ENCODE measurements at regions not wholly inside any gene's neighbourhood (a gene's known extent, or its start where the extent isn't known, plus 50 kb on each side); places are given as distances from the start of the nearest gene placed in this dataset.

DNA sequence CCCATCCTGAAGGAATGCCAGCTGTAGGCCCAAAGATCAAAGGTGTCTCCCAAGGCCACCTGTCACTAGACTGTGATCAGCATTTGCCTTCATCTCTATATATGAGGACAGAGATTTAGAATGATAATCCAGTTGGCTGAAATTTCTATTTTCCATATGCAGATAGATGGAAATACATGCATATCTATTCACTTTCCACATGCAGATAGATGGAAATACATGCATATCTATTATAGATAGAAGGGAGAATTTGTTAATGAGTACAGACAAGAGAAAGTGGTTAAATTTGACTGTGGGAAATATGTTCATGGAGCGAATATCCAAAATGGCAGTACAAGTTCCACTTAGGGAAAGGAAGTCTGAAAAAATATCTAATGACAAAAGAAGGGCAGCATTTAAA is 762.2 kb downstream of the NLGN4Y start:
- TF ChIP-seq, protein P1, sequence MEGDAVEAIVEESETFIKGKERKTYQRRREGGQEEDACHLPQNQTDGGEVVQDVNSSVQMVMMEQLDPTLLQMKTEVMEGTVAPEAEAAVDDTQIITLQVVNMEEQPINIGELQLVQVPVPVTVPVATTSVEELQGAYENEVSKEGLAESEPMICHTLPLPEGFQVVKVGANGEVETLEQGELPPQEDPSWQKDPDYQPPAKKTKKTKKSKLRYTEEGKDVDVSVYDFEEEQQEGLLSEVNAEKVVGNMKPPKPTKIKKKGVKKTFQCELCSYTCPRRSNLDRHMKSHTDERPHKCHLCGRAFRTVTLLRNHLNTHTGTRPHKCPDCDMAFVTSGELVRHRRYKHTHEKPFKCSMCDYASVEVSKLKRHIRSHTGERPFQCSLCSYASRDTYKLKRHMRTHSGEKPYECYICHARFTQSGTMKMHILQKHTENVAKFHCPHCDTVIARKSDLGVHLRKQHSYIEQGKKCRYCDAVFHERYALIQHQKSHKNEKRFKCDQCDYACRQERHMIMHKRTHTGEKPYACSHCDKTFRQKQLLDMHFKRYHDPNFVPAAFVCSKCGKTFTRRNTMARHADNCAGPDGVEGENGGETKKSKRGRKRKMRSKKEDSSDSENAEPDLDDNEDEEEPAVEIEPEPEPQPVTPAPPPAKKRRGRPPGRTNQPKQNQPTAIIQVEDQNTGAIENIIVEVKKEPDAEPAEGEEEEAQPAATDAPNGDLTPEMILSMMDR (IDR thresholded peaks at IDR 0.05), result no peak
- Histone ChIP-seq H3K4me3 (no peak overlapping the region), H3K36me3 (no peaks in the 10 kb centered on the region), H3K4me1 (ENCODE audit: control insufficient read depth in 1 of 2, low read depth in 2 of 2) (no peaks in the 10 kb centered on the region), H3K27me3 (replicated peaks; ENCODE audit: insufficient read depth) (no peaks in the 10 kb centered on the region), H3K9me3 (no peaks in the 10 kb centered on the region), H3K27ac (no peak overlapping the region)
- ATAC-seq (ENCODE audit: insufficient number of reproducible peaks, low FRiP score, low read depth) (no peak), DNase-seq (ENCODE audit: low spot score) (no peak)

DNA sequence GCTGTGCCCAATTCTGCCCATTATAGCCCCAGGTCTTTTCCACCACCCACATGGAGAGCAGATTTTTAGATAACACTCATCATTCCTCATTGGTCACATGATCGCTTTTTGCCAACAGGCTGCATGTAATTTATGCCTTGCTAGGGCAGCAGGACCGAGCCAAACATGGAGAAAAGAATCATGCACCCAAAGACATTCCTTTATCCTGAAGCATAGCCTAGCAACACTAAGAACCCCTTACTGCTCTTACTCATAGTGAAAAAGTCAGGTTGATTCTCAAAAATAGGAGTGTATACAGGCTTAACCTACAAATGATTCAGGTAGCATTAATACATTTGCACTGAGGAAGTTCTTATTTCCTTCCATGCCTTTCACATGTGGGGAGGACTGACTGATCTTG is 765.5 kb downstream of the NLGN4Y start:
- ATAC-seq (ENCODE audit: insufficient number of reproducible peaks, low FRiP score, low read depth), result no peak
- Histone ChIP-seq H3K4me3 (no peak overlapping the region), H3K4me1 (ENCODE audit: control insufficient read depth in 1 of 2, low read depth in 2 of 2) (no peaks in the 10 kb centered on the region), H3K27me3 (replicated peaks; ENCODE audit: insufficient read depth) (no peaks in the 10 kb centered on the region), H3K9me3 (no peaks in the 10 kb centered on the region), H3K36me3 (no peaks in the 10 kb centered on the region), H3K27ac (no peak overlapping the region)
- no peak for DNase-seq (ENCODE audit: low spot score)
- TF ChIP-seq, protein P1 (IDR thresholded peaks at IDR 0.05), result no peak

DNA sequence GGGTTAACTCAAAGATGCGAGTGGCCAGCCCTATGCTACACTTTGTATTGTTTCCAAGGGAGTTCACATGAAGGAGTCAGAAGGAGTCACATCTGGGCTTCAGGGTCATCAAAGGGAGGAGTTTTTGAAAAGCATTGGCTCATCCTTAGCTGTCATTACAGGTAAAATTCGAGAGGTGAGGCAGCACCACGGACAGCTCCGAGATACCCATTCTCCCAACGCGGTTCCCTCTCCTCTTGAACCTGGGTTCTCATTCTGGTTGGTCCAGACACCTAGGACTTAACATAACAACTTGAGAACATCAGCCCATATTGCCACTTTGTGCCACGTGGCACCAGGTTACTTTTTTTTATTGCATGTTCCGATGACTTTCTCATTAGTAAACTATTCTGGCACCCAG is 768.6 kb downstream of the NLGN4Y start:
- H3K4me1 ChIP-seq (ENCODE audit: control insufficient read depth in 1 of 2, low read depth in 2 of 2), result no peaks in the 10 kb centered on the region
- no peak for ATAC-seq (ENCODE audit: insufficient number of reproducible peaks, low FRiP score, low read depth)
- H3K27me3 ChIP-seq (replicated peaks; ENCODE audit: insufficient read depth), result no peaks in the 10 kb centered on the region

DNA sequence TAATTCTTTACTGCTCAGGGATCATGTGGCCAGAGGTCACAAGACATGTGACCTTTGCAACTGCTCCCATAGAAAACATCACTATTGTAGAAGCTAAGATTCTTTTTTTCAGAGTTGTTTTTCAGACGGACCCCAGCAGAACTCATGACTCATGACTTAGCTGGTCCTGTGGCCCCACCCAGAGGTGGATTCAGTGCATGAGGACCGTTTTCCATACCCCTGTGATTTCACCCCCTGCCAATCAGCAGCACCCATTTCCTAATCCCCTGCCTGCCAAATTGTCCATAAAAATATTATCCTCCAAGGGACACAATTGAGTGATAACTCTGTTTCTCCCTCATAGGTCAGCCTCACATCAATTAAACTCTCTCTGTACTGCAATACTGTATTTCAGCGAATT is 777.5 kb downstream of the NLGN4Y start:
- Histone ChIP-seq H3K27ac (no peak overlapping the region), H3K36me3 (no peaks in the 10 kb centered on the region), H3K27me3 (replicated peaks; ENCODE audit: insufficient read depth) (no peaks in the 10 kb centered on the region), H3K4me3 (no peak overlapping the region), H3K9me3 (no peaks in the 10 kb centered on the region), H3K4me1 (ENCODE audit: control insufficient read depth in 1 of 2, low read depth in 2 of 2) (no peaks in the 10 kb centered on the region)
- ATAC-seq (ENCODE audit: insufficient number of reproducible peaks, low FRiP score, low read depth) (no peak), DNase-seq (ENCODE audit: low spot score) (no peak)
- TF ChIP-seq, protein P1 (IDR thresholded peaks at IDR 0.05), result no peak

More for the DNA sequence above, 768.6 kb downstream of the NLGN4Y start:
- H3K27ac ChIP-seq, result no peak overlapping the region
- TF ChIP-seq, protein P1 (IDR thresholded peaks at IDR 0.05), result no peak
- no peak overlapping the region for H3K4me3 ChIP-seq
- H3K9me3 ChIP-seq, result no peaks in the 10 kb centered on the region
- no peaks in the 10 kb centered on the region for H3K36me3 ChIP-seq
- DNase-seq (ENCODE audit: low spot score), result no peak

DNA sequence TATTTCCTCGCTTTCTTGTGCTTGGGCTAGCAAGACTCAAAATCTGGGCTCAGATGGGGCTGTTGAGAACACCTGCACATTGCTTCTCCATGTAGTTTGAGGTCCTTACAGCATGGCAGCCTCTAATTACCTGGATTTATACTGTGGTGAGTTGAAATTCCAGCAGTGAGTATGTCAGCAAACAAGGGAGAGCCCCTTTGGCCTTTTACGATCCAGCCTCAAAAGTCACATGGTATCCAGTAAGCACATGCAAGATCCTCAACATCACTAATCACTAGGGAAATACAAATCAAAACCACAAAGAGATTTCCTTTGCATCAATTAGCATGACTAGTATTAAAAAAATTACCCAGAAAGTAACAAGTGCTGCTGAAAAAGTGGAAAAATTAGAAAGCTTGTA is 787.8 kb downstream of the NLGN4Y start:
- no peaks in the 10 kb centered on the region for H3K4me1 ChIP-seq (ENCODE audit: control insufficient read depth in 1 of 2, low read depth in 2 of 2)
- H3K4me3 ChIP-seq, result no peak overlapping the region
- ATAC-seq (ENCODE audit: insufficient number of reproducible peaks, low FRiP score, low read depth), result no peak
- no peak for DNase-seq (ENCODE audit: low spot score)
- no peaks in the 10 kb centered on the region for H3K9me3 ChIP-seq
- H3K27ac ChIP-seq, result no peak overlapping the region
- no peaks in the 10 kb centered on the region for H3K27me3 ChIP-seq (replicated peaks; ENCODE audit: insufficient read depth)
- TF ChIP-seq, protein P1 (IDR thresholded peaks at IDR 0.05), result no peak
- H3K36me3 ChIP-seq, result no peaks in the 10 kb centered on the region

Data from thoracic aorta (tissue), 2 donors.